ENCODE measurements at regions not wholly inside any gene's neighbourhood (a gene's known extent, or its start where the extent isn't known, plus 50 kb on each side); places are given as distances from the start of the nearest gene placed in this dataset.

GRCh38 chr21:14881863-14882499 lies 182.8 kb downstream of the NRIP1 start:
- no peak overlapping the region for H3K4me3 ChIP-seq (ENCODE audit: low read depth, low read length)
- TF ChIP-seq POLR2A (IDR thresholded peaks at IDR 0.05; ENCODE audit: extremely low read depth, insufficient read length) (no peak), MAX (IDR thresholded peaks at IDR 0.05; ENCODE audit: low read depth, low read length) (no peak), MYC (IDR thresholded peaks at IDR 0.05; ENCODE audit: low read depth, low read length) (no peak)
- TF ChIP-seq, protein P1, sequence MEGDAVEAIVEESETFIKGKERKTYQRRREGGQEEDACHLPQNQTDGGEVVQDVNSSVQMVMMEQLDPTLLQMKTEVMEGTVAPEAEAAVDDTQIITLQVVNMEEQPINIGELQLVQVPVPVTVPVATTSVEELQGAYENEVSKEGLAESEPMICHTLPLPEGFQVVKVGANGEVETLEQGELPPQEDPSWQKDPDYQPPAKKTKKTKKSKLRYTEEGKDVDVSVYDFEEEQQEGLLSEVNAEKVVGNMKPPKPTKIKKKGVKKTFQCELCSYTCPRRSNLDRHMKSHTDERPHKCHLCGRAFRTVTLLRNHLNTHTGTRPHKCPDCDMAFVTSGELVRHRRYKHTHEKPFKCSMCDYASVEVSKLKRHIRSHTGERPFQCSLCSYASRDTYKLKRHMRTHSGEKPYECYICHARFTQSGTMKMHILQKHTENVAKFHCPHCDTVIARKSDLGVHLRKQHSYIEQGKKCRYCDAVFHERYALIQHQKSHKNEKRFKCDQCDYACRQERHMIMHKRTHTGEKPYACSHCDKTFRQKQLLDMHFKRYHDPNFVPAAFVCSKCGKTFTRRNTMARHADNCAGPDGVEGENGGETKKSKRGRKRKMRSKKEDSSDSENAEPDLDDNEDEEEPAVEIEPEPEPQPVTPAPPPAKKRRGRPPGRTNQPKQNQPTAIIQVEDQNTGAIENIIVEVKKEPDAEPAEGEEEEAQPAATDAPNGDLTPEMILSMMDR (IDR thresholded peaks at IDR 0.05; ENCODE audit: low read depth, low read length): no peak
- DNase-seq (ENCODE audit: low read depth): no peak

- no peak overlapping the region for H3K4me3 ChIP-seq (ENCODE audit: low read depth, low read length)
- TF ChIP-seq MAX (IDR thresholded peaks at IDR 0.05; ENCODE audit: low read depth, low read length): no peak
- no peak for TF ChIP-seq POLR2A (IDR thresholded peaks at IDR 0.05; ENCODE audit: extremely low read depth, insufficient read length)
- TF ChIP-seq MYC (IDR thresholded peaks at IDR 0.05; ENCODE audit: low read depth, low read length): no peak
- TF ChIP-seq, protein P1 (IDR thresholded peaks at IDR 0.05; ENCODE audit: low read depth, low read length): no peak
- DNase-seq (ENCODE audit: low read depth): no peak
These were observed 183.9 kb downstream of the NRIP1 start for GRCh38 chr21:14880922-14881321.

GRCh38 chr21:14879458-14879857 lies 185.3 kb downstream of the NRIP1 start:
- DNase-seq (ENCODE audit: low read depth): no peak
- TF ChIP-seq MYC (IDR thresholded peaks at IDR 0.05; ENCODE audit: low read depth, low read length): no peak
- no peak for TF ChIP-seq POLR2A (IDR thresholded peaks at IDR 0.05; ENCODE audit: extremely low read depth, insufficient read length)
- TF ChIP-seq MAX (IDR thresholded peaks at IDR 0.05; ENCODE audit: low read depth, low read length): no peak
- TF ChIP-seq, protein P1 (IDR thresholded peaks at IDR 0.05; ENCODE audit: low read depth, low read length): no peak
- no peak overlapping the region for H3K4me3 ChIP-seq (ENCODE audit: low read depth, low read length)

GRCh38 chr21:14878971-14879370 lies 185.8 kb downstream of the NRIP1 start:
- no peak overlapping the region for H3K4me3 ChIP-seq (ENCODE audit: low read depth, low read length)
- DNase-seq (ENCODE audit: low read depth): no peak
- TF ChIP-seq, protein P1 (IDR thresholded peaks at IDR 0.05; ENCODE audit: low read depth, low read length): no peak
- TF ChIP-seq MYC (IDR thresholded peaks at IDR 0.05; ENCODE audit: low read depth, low read length) (no peak), MAX (IDR thresholded peaks at IDR 0.05; ENCODE audit: low read depth, low read length) (no peak), POLR2A (IDR thresholded peaks at IDR 0.05; ENCODE audit: extremely low read depth, insufficient read length) (no peak)

DNA sequence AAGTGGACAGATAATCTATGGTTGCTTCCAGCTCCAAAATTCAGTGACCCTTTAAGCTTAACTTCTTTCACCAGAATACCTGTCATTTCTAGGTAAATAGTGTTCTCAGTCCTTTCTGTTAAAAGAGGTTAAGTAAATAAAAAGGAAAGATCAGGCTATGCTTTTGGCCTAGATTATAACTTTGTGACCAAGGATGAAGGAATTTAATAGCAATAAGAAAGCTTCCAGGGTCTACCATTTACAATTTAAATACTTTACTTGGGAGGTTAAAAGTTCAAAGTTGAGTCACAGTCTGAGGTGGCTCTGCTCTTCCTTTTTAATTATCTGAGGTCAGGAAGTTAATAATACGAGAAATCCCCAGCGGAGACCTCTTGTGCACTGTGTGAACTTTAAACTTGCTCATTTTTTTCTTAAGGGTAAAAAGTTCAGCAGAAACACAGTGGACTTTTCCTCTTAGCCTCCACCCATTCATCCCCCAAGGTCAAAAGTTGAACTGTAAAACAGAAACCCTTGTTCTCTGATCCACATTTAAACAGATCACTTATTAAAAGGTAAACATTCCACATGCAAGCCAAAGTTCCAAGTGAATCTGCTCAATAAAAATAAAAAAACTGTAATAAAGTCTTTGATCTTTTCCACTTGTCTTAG lies 187.1 kb downstream of the NRIP1 start:
- no peak for DNase-seq (ENCODE audit: low read depth)
- TF ChIP-seq MYC (IDR thresholded peaks at IDR 0.05; ENCODE audit: low read depth, low read length) (no peak), MAX (IDR thresholded peaks at IDR 0.05; ENCODE audit: low read depth, low read length) (no peak), POLR2A (IDR thresholded peaks at IDR 0.05; ENCODE audit: extremely low read depth, insufficient read length) (no peak)
- TF ChIP-seq, protein P1 (IDR thresholded peaks at IDR 0.05; ENCODE audit: low read depth, low read length): no peak
- H3K4me3 ChIP-seq (ENCODE audit: low read depth, low read length): no peak overlapping the region
